GM19328 (cell line): ENCODE measurements at regions not wholly inside any gene's neighbourhood (a gene's known extent, or its start where the extent isn't known, plus 50 kb on each side); places are given as distances from the start of the nearest gene placed in this dataset.

Source experiments
- ATAC-seq: cut with Tn5 transposase; IDR thresholded peaks from one replicate; pipeline ENCODE4 v1.9.1; 2021; ENCODE audit warnings: mild to moderate bottlenecking, moderate library complexity; ENCODE audit not compliant: unreplicated experiment

GRCh38 chr11:39145346-39145745 lies 2314.1 kb downstream of the LRRC4C start:
- ATAC-seq: no peak

- no peak for ATAC-seq
Measured at GRCh38 chr11:39144351-39145130, 2314.9 kb downstream of the LRRC4C start.

DNA sequence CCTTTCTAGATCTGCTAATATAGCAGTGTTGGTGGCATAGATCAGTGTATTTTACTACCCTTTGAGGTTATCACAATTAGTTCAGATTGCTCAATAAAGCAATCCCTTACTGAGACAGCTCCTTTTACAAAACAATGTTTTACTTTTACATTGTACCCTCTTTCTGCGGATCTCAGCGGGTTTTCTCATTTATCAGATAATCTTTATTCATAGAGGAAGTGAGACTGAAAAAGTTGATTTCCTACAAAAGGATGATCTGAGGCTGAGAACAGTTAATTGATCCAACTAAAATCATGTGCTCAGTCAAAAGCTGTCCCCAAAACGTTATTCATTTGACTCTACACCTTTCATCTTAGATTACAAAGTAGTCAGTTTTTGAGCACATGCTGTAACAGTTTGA lies 2319.9 kb downstream of the LRRC4C start:
- ATAC-seq: no peak

GRCh38 chr11:39120890-39121289 lies 2338.6 kb downstream of the LRRC4C start:
- ATAC-seq: no peak

- no peak for ATAC-seq
Measured at GRCh38 chr11:39113606-39114005, 2345.8 kb downstream of the LRRC4C start.

DNA sequence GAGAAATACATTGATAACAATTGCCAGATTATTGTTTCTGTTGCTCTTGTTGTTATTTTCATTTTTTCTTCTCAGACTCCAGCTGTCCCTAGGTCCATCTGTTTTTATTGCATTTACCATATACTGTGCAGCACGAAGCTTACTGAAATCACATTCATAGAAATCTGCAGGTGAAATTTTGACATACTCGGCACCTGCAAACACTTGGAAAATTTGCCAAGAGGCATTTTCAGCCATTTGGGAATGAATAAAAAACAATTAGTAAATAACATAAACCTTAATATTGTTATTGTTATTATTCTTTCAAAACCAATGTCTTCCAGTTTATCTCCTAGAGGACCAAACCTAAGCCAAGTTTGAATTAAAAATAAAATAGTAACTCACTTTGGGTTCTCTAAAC lies 2357.2 kb downstream of the LRRC4C start:
- no peak for ATAC-seq

GRCh38 chr11:39078465-39078864 lies 2381.0 kb downstream of the LRRC4C start:
- ATAC-seq: no peak

DNA sequence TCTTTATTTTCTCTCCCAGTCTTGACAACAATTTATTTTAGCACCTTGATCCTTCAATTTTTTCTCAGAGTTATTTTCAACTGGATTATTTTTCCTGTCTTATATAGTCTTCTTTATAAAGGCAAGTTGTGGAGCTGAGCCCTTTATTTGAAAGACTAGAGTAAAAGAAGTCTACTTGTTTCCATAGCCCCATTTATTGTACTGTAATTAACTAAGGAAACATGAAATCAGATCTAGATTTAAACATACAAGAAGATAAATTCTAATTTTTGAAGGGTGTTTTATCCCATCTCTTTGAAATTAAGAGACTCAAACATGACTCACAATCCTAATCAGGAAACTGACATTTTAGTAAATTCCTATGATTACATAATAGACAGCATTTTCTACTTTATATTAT lies 2421.8 kb downstream of the LRRC4C start:
- no peak for ATAC-seq

- no peak for ATAC-seq
Measured at GRCh38 chr11:39036021-39036420, 2423.4 kb downstream of the LRRC4C start.

- ATAC-seq: no peak
Measured at GRCh38 chr11:39021539-39021938, 2423.5 kb upstream of the RAG2 start.

- no peak for ATAC-seq
Measured at GRCh38 chr11:39011797-39012196, 2413.8 kb upstream of the RAG2 start.

DNA sequence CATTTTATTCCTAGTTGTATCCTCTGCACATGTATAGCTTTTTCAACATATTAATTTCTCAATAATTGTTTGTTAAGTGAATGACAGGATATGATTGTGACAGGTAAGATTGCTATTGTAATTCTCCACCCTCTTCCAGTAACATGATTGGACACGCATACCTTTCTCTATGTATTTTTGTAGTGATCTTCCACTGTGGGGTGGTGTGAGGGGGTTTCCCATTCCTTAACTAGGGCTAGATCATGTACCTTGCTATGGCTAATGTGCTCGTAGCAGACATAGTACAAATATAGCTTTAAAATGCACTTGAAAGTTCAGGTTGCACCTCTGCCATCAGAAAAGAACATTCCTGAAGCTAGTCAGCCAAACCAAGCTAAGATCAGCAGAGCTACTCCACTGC lies 2392.8 kb upstream of the RAG2 start:
- ATAC-seq: no peak

DNA sequence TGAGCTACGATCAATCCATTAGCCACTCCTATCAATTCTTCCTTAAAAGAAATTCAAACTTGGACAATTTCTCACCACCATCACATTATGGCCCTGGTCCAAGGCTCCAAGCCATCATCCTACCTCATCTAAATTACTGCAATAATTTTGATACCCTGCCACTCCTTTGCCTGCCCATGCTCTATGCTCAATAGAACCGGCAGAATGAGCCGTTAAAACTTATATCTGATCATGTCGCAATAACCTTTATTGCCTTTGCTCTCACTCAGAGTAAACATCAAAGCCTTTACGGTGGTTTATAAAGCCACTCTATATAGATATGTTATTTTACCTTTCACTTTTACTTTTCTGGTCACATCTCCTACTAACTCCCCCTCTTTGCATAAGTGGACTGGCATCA lies 2392.1 kb upstream of the RAG2 start:
- ATAC-seq: no peak

- no peak for ATAC-seq
Measured at GRCh38 chr11:38988908-38989307, 2390.9 kb upstream of the RAG2 start.

GRCh38 chr11:38972220-38972619 lies 2374.2 kb upstream of the RAG2 start:
- ATAC-seq: no peak

DNA sequence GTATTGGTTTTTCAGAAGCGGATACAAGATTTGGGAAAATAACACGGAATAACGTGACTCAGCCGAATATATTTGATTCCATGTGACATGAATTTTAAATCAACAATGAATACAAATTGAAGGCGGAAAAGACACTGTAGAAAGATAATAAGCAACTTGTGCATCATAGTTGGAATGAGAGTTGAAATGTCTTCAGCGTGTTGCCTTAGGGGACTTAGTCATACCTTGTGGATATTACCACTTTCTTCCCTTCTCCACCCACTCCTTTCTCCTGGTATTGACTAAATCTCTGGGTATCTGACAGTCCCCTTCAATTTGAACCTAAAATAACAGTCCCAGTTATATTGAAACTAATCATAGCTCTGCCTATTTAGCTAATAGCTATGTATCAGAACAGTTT lies 2373.1 kb upstream of the RAG2 start:
- no peak for ATAC-seq

- no peak for ATAC-seq
Measured at GRCh38 chr11:38968951-38969350, 2370.9 kb upstream of the RAG2 start.

- no peak for ATAC-seq
Measured at GRCh38 chr11:38952698-38953097, 2354.7 kb upstream of the RAG2 start.

DNA sequence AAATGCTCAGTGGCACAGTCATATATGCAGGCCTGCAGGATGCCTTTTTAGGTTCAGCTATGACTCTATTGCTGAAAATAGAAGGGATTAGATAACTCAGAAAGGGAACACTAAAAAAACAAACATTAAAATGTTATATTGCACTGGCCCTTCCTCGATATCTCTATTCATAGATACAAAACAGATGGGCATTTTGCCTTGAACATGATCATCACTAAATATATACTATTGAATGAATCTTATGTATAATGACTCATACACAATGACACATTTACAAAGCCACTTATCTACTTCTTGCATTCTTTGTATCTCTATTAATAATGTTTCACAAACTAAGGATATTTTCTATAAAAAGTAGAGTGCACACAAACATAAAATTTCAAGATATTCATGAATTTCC lies 2352.8 kb upstream of the RAG2 start:
- ATAC-seq: no peak

DNA sequence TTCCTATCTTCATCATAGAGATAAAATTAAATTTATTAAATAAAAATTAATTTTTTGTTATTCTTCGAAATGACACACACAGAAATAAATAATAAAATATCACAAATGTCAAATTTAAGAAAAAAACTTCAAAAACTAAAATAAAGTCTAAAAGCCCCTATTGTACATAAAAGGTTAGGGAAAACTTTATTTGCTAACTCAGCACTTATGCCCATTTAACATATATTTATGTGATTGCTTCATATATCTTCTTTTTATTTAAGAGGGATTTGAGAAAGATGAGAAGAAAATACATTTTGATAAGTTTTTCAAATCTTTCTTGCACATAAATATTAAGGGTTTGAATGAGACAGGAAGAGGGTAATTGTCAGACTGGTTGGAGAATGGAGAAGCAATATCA lies 2350.4 kb upstream of the RAG2 start:
- ATAC-seq: no peak

DNA sequence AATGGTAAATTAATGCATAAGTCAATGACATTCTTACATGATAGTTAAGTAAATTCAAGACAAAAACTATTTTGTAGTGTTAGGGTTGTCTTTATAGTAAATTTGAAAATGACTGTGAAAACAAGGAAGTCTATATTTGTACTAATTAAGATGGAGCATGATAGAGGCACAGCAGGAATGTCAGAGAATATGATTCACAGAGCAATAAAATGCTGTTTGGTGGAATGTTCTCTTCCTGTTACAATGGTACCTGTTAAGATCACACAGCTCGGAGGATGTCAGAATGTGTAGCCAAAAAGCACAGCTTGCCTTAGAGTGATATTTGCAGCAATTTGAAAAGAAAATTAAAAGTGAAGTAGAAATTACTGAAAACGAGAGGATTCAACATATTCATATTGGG lies 2339.7 kb upstream of the RAG2 start:
- ATAC-seq: no peak

- no peak for ATAC-seq
Measured at GRCh38 chr11:38935941-38936340, 2337.9 kb upstream of the RAG2 start.

- ATAC-seq: no peak
Measured at GRCh38 chr11:38927993-38928392, 2330.0 kb upstream of the RAG2 start.
